ENCODE measurements at regions not wholly inside any gene's neighbourhood (a gene's known extent, or its start where the extent isn't known, plus 50 kb on each side); places are given as distances from the start of the nearest gene placed in this dataset.

- intact Hi-C loops (cut with micrococcal nuclease), result no loop called here
- ChIA-PET CTCF (no interaction called here), POLR2A (no interaction called here)
- DNase-seq, result no peak
- Mint-ChIP-seq H3K27ac (no peak overlapping the region), H3K9me3 (no peaks in the 10 kb centered on the region), H3K27me3 (no peaks in the 10 kb centered on the region), H3K4me1 (no peaks in the 10 kb centered on the region), H3K36me3 (ENCODE audit: low read depth) (no peaks in the 10 kb centered on the region), H3K4me3 (no peak overlapping the region)
- no peak for TF ChIP-seq CTCF (IDR thresholded peaks at IDR 0.05)
- ATAC-seq (ENCODE audit: low read depth), result no peak
Observed at GRCh38 chr2:66673286-66673685, 238.4 kb downstream of the MEIS1 start.

- no peaks in the 10 kb centered on the region for H3K27me3 Mint-ChIP-seq
- POLR2A ChIA-PET, result no interaction called here
- DNase-seq, result no peak
- H3K36me3 Mint-ChIP-seq (ENCODE audit: low read depth), result no peaks in the 10 kb centered on the region
- intact Hi-C loops (cut with micrococcal nuclease), result no loop called here
- no peak for TF ChIP-seq CTCF (IDR thresholded peaks at IDR 0.05)
- ATAC-seq (ENCODE audit: low read depth), result no peak
- H3K9me3 Mint-ChIP-seq, result no peaks in the 10 kb centered on the region
- no peak overlapping the region for H3K27ac Mint-ChIP-seq
- H3K4me3 Mint-ChIP-seq, result no peak overlapping the region
- CTCF ChIA-PET, result no interaction called here
- no peaks in the 10 kb centered on the region for H3K4me1 Mint-ChIP-seq
Observed at GRCh38 chr2:66674087-66674486, 239.2 kb downstream of the MEIS1 start.

DNA sequence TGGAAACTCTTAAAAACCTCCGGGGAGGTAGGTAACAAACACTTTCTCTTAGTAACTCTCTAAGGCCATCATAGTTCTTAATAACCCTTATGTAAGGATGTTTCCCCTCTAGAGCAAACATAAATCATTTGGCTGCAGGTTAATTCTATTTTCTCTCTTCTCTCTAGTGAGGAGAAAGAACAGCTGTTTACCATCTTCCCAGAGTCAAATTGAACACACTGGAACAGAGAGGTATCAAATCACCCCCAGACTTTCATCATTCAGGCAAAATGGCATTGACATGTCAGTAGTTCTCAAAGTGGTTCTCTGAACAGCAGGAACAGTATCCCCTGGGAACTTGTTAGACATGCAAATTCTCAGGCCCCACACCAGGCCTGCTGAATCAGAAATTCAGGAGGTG lies 240.7 kb downstream of the MEIS1 start:
- ChIA-PET CTCF (no interaction called here), POLR2A (no interaction called here)
- ATAC-seq (ENCODE audit: low read depth) (no peak), DNase-seq (no peak)
- TF ChIP-seq CTCF (IDR thresholded peaks at IDR 0.05), result no peak
- no peaks in the 10 kb centered on the region for H3K36me3 Mint-ChIP-seq (ENCODE audit: low read depth)
- intact Hi-C loops (cut with micrococcal nuclease), result no loop called here
- H3K4me1 Mint-ChIP-seq, result no peaks in the 10 kb centered on the region
- peaks cover 2% of the 10 kb centered on the region for H3K27me3 Mint-ChIP-seq
- H3K27ac Mint-ChIP-seq, result no peak overlapping the region
- H3K9me3 Mint-ChIP-seq, result no peaks in the 10 kb centered on the region
- H3K4me3 Mint-ChIP-seq, result no peak overlapping the region

DNA sequence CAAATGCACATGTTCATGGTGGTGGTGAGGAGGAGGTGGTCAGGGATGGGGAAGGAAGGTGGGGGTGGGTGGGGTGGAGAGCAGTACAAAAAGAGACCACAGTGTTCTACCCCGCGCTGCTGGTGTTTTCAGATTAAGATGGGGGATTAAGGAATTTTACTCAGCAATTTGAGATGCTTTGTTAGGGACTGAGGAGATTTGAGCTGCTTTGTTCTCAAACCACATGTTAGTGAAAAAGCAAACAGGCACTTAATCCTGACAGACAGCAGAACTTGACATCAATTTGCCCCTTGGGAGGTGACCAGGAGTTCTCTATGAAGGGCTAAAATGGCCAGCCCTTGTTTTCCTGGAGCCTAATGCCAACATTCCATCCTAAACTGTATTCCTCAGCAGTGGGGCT lies 244.5 kb downstream of the MEIS1 start:
- no peaks in the 10 kb centered on the region for H3K9me3 Mint-ChIP-seq
- POLR2A ChIA-PET, result no interaction called here
- no peaks in the 10 kb centered on the region for H3K4me1 Mint-ChIP-seq
- H3K27me3 Mint-ChIP-seq, result peaks cover 2% of the 10 kb centered on the region
- ATAC-seq (ENCODE audit: low read depth) (no peak), DNase-seq (no peak)
- no peak overlapping the region for H3K27ac Mint-ChIP-seq
- intact Hi-C loops (cut with micrococcal nuclease), result no loop called here
- TF ChIP-seq CTCF (IDR thresholded peaks at IDR 0.05), result no peak
- H3K36me3 Mint-ChIP-seq (ENCODE audit: low read depth), result no peaks in the 10 kb centered on the region
- no peak overlapping the region for H3K4me3 Mint-ChIP-seq
- CTCF ChIA-PET, result no interaction called here

DNA sequence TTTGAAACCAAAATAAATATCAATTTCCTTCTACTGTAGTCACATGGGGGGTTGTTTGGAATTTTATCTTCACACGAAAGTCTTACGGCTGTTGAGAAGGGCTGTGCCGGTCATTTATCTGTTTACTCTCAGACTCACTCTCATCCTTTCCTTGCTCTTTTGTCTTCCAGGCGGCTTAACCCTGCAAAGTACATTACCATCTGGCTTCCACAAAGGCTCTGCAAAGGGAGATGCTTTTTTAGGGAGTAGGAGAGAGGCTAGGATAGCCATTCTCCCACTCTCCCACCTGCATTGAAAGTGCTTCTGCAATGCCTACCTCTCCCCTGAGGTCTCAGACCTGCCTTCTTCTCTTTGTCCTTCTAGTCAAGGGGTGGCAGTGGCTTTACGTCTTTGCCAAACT lies 247.6 kb downstream of the MEIS1 start:
- Mint-ChIP-seq H3K36me3 (ENCODE audit: low read depth) (no peaks in the 10 kb centered on the region), H3K4me1 (no peaks in the 10 kb centered on the region), H3K27ac (no peak overlapping the region), H3K9me3 (no peaks in the 10 kb centered on the region), H3K27me3 (peaks cover 2% of the 10 kb centered on the region), H3K4me3 (no peak overlapping the region)
- no peak for DNase-seq
- intact Hi-C loops (cut with micrococcal nuclease), result no loop called here
- POLR2A ChIA-PET, result no interaction called here
- ATAC-seq (ENCODE audit: low read depth), result no peak
- TF ChIP-seq CTCF (IDR thresholded peaks at IDR 0.05), result no peak
- CTCF ChIA-PET, result no interaction called here

All from activated B cell treated with CpG ODN at 0.5 μM for 24 hours (primary cell).